Neural crest cell (in vitro differentiated cells): ENCODE measurements at regions not wholly inside any gene's neighbourhood (a gene's known extent, or its start where the extent isn't known, plus 50 kb on each side); places are given as distances from the start of the nearest gene placed in this dataset.

Source experiments
- DNase-seq: peaks from one replicate; pipeline ENCODE4 v3.0.0; 2021; ENCODE audit warnings: low read depth, mixed read lengths, low spot score
- H3K27ac Mint-ChIP-seq: one replicate; pipeline ENCODE4 v1.8.0; 2021; ENCODE audit warnings: mild to moderate bottlenecking, mixed read lengths; ENCODE audit not compliant: unreplicated experiment
- H3K27me3 Mint-ChIP-seq: 2 replicates; pipeline ENCODE4 v1.8.0; 2021; ENCODE audit warnings: low read depth, mild to moderate bottlenecking, mixed read lengths
- H3K36me3 Mint-ChIP-seq: 2 replicates; pipeline ENCODE4 v1.8.0; 2021; ENCODE audit warnings: low read depth, mild to moderate bottlenecking, mixed read lengths
- H3K4me1 Mint-ChIP-seq: 2 replicates; pipeline ENCODE4 v1.8.0; 2021; ENCODE audit warnings: mixed read lengths
- H3K4me3 Mint-ChIP-seq: one replicate; pipeline ENCODE4 v1.8.0; 2021; ENCODE audit warnings: mild to moderate bottlenecking, mixed read lengths
- H3K9me3 Mint-ChIP-seq: 2 replicates; pipeline ENCODE4 v1.8.0; 2021; ENCODE audit warnings: mixed read lengths
- TF ChIP-seq, protein P1 (sequence below): fragments of 200-600 bp; sonication (generic); conservative IDR thresholded peaks from 2 replicates; pipeline ENCODE4 v1.5.0; 2021; ENCODE audit warnings: antibody characterized with exemption, mild to moderate bottlenecking

DNA sequence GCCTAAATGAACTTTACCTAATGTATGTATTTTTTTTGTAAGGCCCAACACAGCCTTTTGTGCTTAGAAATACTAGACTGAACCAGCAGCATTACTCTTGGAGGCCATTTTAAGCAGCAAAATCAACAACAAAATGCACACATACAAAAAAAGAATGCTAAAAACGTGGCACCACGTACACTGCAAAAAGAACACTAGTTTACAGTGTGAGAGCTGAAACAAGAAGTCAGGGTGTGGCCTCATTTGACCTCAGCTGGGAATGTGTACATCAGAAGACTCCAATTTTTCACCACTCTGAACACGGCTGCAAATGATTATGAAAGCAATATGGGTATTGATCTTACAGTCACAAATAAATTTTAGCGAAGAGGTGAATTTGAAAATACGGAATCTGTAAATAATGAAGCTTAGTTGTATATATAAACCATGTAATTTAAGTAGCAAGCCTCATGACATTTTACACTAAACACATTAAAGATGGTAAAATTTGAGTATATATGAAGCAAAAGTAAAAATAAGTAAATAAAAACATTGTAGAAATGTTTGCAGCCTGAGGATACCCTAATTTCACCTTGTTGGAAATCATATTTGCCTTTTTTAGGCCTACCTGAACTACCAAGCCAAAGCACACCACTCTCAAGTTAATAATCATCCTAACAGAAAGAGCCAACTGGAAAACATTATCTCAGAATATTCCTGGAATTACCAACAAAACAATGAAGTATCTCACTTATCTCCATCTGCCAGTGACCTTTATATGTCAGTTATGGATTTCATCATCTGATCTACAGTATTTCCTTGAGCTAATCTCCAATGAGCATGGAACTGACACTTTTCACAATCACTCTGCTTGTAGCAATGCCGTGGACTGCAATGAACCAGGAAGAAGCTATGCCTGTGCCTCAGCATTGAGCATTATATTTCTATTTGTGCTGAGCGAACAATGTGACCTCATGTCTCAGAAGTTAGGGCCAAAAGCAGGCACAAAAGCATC is 319.5 kb upstream of the FAT3 start:
- Mint-ChIP-seq H3K36me3 (no peaks in the 10 kb centered on the region), H3K9me3 (no peaks in the 10 kb centered on the region), H3K4me1 (no peaks in the 10 kb centered on the region), H3K27me3 (no peaks in the 10 kb centered on the region), H3K27ac (no peak overlapping the region), H3K4me3 (no peak overlapping the region)
- TF ChIP-seq, protein P1, sequence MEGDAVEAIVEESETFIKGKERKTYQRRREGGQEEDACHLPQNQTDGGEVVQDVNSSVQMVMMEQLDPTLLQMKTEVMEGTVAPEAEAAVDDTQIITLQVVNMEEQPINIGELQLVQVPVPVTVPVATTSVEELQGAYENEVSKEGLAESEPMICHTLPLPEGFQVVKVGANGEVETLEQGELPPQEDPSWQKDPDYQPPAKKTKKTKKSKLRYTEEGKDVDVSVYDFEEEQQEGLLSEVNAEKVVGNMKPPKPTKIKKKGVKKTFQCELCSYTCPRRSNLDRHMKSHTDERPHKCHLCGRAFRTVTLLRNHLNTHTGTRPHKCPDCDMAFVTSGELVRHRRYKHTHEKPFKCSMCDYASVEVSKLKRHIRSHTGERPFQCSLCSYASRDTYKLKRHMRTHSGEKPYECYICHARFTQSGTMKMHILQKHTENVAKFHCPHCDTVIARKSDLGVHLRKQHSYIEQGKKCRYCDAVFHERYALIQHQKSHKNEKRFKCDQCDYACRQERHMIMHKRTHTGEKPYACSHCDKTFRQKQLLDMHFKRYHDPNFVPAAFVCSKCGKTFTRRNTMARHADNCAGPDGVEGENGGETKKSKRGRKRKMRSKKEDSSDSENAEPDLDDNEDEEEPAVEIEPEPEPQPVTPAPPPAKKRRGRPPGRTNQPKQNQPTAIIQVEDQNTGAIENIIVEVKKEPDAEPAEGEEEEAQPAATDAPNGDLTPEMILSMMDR, result no peak
- DNase-seq, result no peak

DNA sequence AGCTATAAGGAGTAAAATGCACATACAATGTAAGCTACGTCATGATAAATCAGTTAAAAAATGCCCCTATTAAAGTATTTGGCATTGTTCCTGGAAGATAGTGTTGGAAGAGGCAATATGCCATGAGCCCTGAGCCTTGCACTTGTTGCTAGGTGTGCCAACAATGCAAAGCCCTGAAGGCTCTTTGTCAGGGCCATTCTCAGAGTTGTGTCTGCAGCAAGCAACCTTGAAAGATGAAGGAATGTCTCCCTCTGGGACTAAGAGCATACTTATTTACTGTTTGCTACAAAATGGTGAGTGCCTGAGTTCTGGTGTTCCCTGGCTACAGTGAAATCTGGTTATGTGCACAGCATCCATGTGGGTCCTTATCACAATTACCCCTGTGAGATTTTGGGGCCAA is 322.3 kb upstream of the FAT3 start:
- no peak overlapping the region for H3K27ac Mint-ChIP-seq
- H3K9me3 Mint-ChIP-seq, result no peaks in the 10 kb centered on the region
- no peaks in the 10 kb centered on the region for H3K36me3 Mint-ChIP-seq
- DNase-seq, result no peak
- no peaks in the 10 kb centered on the region for H3K4me1 Mint-ChIP-seq
- no peaks in the 10 kb centered on the region for H3K27me3 Mint-ChIP-seq
- H3K4me3 Mint-ChIP-seq, result no peak overlapping the region
- TF ChIP-seq, protein P1, result no peak

DNA sequence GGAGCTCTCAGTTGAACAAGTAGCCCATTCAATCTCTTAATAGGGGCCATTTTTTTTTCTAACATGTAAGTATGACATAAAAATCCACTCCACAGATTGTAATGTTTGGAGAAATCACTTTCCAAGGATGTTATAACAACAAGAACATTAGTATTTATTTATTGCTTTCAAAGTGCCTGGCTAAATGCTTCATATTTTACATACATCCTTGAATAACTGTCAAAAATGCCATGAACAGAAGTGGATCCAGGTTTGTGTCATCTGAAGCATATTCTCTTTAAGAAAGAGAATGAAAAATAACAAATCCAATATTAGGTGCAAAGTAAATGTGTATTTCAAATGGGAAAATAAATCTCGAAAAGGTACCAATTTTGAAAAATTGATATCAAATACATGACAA is 344.0 kb upstream of the FAT3 start:
- H3K9me3 Mint-ChIP-seq, result no peaks in the 10 kb centered on the region
- no peak for DNase-seq
- no peak overlapping the region for H3K4me3 Mint-ChIP-seq
- H3K4me1 Mint-ChIP-seq, result peaks cover 5% of the 10 kb centered on the region
- no peak overlapping the region for H3K27ac Mint-ChIP-seq
- H3K36me3 Mint-ChIP-seq, result no peaks in the 10 kb centered on the region
- TF ChIP-seq, protein P1, result no peak
- no peaks in the 10 kb centered on the region for H3K27me3 Mint-ChIP-seq

DNA sequence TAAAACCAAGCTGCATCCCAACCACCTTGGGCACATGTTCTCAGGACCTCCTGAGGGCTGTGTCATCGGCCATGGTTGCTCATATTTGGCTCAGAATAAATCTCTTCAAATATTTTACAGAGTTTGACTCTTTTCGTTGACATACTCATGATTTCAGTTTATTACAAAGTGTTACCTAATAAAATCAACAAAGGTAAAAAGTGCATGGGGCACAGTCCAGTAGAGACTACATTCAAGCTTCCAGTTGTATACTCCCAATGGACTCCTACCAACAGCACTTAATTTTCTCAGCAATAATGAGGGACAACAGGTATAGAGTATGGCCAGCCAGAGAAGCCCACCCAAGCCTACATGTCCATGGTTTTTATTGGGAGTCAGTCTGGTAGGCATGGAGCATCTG is 347.9 kb upstream of the FAT3 start:
- TF ChIP-seq, protein P1, result no peak
- H3K36me3 Mint-ChIP-seq, result no peaks in the 10 kb centered on the region
- DNase-seq, result no peak
- peaks cover 16% of the 10 kb centered on the region for H3K4me1 Mint-ChIP-seq
- no peaks in the 10 kb centered on the region for H3K9me3 Mint-ChIP-seq
- no peak overlapping the region for H3K27ac Mint-ChIP-seq
- no peaks in the 10 kb centered on the region for H3K27me3 Mint-ChIP-seq
- no peak overlapping the region for H3K4me3 Mint-ChIP-seq

DNA sequence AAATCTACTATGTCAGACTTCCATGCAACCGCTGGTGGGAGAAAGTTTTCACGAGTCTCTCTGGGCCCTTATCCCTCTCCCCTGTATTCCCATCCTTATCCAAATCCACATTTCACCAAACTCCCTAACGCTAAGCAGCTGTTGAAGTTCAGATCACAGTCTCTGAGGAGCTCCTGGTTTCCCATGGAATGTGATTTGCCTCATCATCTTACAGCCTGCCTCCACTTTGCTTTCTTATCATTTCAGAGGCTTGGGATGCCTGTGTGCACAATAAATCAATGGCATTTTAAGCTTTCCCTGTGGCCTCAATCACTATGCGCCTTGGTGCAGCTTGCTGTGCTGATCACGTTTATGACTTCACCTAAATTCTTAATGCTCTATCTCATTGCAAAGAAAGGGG is 352.4 kb upstream of the FAT3 start:
- no peak overlapping the region for H3K27ac Mint-ChIP-seq
- no peak overlapping the region for H3K4me3 Mint-ChIP-seq
- no peak for DNase-seq
- no peaks in the 10 kb centered on the region for H3K36me3 Mint-ChIP-seq
- H3K9me3 Mint-ChIP-seq, result no peaks in the 10 kb centered on the region
- no peaks in the 10 kb centered on the region for H3K27me3 Mint-ChIP-seq
- TF ChIP-seq, protein P1, result no peak
- H3K4me1 Mint-ChIP-seq, result peaks cover 20% of the 10 kb centered on the region
